ENCODE measurements at regions not wholly inside any gene's neighbourhood (a gene's known extent, or its start where the extent isn't known, plus 50 kb on each side); places are given as distances from the start of the nearest gene placed in this dataset.

DNA sequence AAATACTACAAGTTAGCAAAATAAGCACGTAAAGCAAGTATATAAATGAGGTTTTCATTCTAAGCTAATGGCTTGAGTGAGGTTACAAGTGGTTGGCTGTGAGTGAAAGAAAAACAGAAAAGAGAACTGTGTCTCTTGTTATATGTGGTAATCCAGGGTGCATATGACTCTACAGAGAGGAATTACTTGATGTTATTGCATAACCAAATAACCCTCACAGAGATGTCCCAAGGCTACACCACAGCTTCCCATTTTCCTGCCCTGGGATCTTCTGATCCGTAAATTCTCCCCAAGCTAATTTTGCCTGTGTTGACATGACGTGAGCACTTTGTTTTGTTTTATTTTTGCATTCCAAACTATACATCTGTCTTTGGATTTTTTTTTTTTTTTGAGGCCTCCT is 470.0 kb upstream of the INTU start:
- no peak for TF ChIP-seq ZFX (IDR thresholded peaks at IDR 0.05; ENCODE audit: borderline replicate concordance)
- TF ChIP-seq, protein P1, sequence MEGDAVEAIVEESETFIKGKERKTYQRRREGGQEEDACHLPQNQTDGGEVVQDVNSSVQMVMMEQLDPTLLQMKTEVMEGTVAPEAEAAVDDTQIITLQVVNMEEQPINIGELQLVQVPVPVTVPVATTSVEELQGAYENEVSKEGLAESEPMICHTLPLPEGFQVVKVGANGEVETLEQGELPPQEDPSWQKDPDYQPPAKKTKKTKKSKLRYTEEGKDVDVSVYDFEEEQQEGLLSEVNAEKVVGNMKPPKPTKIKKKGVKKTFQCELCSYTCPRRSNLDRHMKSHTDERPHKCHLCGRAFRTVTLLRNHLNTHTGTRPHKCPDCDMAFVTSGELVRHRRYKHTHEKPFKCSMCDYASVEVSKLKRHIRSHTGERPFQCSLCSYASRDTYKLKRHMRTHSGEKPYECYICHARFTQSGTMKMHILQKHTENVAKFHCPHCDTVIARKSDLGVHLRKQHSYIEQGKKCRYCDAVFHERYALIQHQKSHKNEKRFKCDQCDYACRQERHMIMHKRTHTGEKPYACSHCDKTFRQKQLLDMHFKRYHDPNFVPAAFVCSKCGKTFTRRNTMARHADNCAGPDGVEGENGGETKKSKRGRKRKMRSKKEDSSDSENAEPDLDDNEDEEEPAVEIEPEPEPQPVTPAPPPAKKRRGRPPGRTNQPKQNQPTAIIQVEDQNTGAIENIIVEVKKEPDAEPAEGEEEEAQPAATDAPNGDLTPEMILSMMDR (IDR thresholded peaks at IDR 0.05): no peak
- no peak overlapping the region for H3K27ac ChIP-seq

DNA sequence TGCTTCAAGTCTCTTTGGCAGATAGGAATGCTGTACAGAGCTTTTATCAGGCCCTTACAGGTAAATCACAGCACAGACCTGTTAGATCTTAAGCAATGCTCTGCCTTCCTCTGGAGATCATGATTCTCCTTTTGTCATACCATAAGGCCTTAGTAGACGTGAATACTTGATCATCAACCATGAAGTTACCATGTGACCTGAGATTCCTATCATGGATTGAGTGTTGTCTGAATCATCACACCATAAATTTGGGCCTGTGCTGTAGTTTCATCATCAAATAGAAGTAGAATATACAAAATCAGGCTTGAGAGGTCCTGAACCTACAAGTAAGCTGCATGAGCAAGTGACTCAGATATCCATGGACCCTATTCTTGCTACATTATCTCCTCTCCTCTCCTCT is 466.8 kb upstream of the INTU start:
- TF ChIP-seq, protein P1 (IDR thresholded peaks at IDR 0.05): no peak
- TF ChIP-seq ZFX (IDR thresholded peaks at IDR 0.05; ENCODE audit: borderline replicate concordance): no peak
- no peak overlapping the region for H3K27ac ChIP-seq

DNA sequence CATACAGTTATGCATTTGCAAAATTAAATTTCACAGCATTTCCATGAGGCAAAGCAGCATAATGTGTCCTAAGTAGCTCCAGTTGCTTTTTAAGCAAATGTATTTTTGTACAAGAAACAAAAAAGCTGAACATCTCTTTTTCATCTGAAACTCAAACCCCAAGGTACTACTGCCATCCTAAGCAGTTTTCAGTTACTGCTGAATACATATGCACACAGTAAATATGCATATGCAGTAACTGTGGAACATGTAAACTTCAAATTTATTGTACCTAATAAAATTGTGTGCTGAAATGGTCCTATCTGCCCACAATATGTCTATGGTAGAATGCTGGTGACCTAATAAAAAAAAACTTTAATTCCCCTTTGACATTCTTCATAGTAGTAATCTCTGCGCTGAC is 458.6 kb upstream of the INTU start:
- no peak for TF ChIP-seq ZFX (IDR thresholded peaks at IDR 0.05; ENCODE audit: borderline replicate concordance)
- TF ChIP-seq, protein P1 (IDR thresholded peaks at IDR 0.05): no peak
- H3K27ac ChIP-seq: no peak overlapping the region

DNA sequence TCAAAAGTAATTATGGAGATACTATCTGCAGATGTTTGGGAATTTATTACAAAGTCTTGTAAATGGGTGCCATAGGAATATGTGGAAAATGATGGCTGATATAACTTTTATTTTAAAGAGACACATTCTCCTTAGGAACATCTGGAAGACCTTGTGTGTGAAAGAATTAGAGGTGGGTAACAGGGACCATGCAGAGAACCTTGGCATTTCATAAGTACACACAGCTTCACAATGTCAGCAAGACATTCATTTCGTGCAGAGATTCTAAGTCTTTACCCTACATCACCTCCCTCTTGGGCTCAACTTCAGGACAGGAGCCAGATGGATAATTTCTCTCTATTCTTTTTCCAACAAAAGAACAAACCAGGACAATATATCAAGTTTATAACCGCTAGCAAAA is 458.1 kb upstream of the INTU start:
- H3K27ac ChIP-seq: no peak overlapping the region
- TF ChIP-seq, protein P1 (IDR thresholded peaks at IDR 0.05): no peak
- no peak for TF ChIP-seq ZFX (IDR thresholded peaks at IDR 0.05; ENCODE audit: borderline replicate concordance)

DNA sequence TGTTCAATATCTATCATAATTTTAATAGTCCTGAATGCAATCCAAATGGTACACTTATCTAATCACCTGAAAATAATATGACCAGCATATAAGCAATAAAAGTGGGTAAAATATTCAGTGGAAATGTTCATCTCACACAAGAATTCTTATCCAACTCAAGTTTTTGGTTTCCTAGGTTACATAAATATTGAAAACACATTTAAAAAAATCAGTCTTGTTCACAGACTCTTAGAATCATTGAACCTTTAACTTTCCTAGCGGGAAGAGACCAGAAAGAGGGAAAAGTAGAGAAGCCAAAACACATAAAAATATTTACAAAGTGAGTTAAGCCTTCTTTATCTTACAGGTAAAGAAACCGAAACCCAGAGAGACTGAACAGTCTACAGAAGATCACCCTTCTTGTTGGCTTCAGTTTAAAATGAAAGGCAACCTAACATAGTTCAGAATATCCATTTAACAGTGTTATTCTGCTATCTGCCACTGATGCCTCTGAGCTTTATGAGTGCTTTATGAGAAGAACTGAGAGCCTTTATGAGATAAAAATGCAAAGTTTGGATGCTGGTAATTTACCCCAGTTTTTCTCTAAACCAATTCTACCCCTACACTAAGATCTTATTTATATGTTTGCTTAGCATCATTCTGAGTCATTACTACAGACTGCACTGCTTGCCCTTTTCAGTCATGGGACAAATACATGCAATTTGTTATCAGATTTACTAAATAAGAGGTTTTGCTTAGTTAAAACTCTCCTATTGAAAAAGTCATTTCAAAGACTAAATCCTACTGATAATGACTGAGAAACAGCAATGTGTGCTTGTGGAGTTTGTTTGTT is 453.3 kb upstream of the INTU start:
- no peak overlapping the region for H3K27ac ChIP-seq
- TF ChIP-seq, protein P1 (IDR thresholded peaks at IDR 0.05): no peak
- TF ChIP-seq ZFX (IDR thresholded peaks at IDR 0.05; ENCODE audit: borderline replicate concordance): no peak

DNA sequence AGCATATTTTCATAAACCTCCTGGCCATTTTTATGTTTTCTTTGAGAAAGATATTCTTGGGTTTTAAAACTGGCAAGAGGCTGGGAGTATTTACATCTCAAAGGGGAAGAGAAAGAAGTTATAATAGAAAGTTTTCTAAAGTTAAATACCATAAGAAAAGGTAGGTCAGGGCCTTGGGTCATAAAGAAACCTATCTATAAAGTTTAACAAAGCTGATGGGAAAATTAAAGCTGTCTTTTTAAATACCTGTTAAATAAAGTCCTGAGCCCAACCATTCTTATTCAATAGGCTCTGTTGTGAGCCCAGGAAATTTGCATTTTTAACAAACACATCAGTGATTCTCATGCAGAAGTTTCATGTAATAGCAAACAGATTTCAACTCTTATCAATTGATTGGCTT is 451.8 kb upstream of the INTU start:
- no peak overlapping the region for H3K27ac ChIP-seq
- no peak for TF ChIP-seq ZFX (IDR thresholded peaks at IDR 0.05; ENCODE audit: borderline replicate concordance)
- TF ChIP-seq, protein P1 (IDR thresholded peaks at IDR 0.05): no peak

DNA sequence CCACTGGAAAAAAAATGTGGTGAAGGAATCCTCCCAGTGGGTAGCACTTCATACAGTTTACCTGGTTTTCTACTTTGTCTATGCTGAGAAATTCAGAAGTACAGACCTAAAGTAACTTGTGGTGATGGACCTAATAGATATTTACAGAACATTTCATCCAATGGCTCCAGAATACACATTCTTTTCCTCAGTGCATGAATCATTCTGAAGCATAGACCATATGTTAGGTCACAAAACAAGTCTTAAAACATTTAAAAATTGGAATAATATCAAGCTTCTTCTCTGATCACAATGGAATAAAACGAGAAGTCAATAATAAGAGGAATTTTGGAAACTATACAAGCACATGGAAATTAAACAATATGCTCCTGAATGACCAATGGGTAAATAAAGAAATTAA is 450.1 kb upstream of the INTU start:
- TF ChIP-seq, protein P1 (IDR thresholded peaks at IDR 0.05): no peak
- no peak for TF ChIP-seq ZFX (IDR thresholded peaks at IDR 0.05; ENCODE audit: borderline replicate concordance)
- H3K27ac ChIP-seq: no peak overlapping the region

Measured in 22Rv1 (cell line).